Gastroesophageal sphincter (tissue), 3 donors: ENCODE measurements at regions not wholly inside any gene's neighbourhood (a gene's known extent, or its start where the extent isn't known, plus 50 kb on each side); places are given as distances from the start of the nearest gene placed in this dataset.

Experiments used
- EP300 ChIP-seq: sonication (generic); formaldehyde crosslinking; IDR thresholded peaks from one replicate; pipeline ENCODE4 v1.6.1; 2017; ENCODE audit warnings: antibody characterized with exemption, mild to moderate bottlenecking
- POLR2A ChIP-seq, 2 donors: fragments of 450-650 bp; IDR thresholded peaks; one replicate each; pipeline ENCODE4 v1.6.1; 2017; ENCODE audit warnings: antibody characterized with exemption in 2 of 2, mild to moderate bottlenecking in 2 of 2, moderate library complexity in 1 of 2
- POLR2AphosphoS5 ChIP-seq: sonication (generic); formaldehyde crosslinking; IDR thresholded peaks from one replicate; pipeline ENCODE4 v1.6.1; 2017; ENCODE audit warnings: antibody characterized with exemption
- TF ChIP-seq, protein P1 (sequence below), 4 experiments: fragments of 200-600 bp in 2 of 4; fragments of 450-650 bp in 2 of 4; sonication (generic) in 1 of 4; IDR thresholded peaks; one replicate each; pipeline ENCODE4 v1.5.1; 2017 to 2019; ENCODE audit warnings: antibody characterized with exemption in 4 of 4, mild to moderate bottlenecking in 2 of 4, moderate library complexity in 2 of 4

DNA sequence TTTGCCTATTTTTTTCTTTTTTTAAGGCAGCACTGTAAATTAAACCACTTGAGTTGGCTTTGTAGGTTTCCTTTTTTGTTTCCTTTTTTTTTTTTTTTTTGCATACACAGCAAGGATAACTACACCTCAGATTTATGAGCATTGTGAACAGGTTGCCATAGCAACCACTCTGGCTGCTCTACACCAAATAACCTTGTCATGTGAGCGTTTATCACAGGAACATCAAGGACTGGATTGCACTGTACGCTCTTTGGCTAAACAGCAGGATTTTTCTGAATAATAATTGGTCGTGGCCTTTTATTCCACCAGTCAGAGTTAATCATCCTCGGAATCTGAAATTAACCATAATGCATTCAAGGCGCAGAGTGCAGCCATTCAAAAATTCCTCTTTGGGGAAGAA, 199.1 kb upstream of the SLC14A2 start:
- TF ChIP-seq, protein P1, sequence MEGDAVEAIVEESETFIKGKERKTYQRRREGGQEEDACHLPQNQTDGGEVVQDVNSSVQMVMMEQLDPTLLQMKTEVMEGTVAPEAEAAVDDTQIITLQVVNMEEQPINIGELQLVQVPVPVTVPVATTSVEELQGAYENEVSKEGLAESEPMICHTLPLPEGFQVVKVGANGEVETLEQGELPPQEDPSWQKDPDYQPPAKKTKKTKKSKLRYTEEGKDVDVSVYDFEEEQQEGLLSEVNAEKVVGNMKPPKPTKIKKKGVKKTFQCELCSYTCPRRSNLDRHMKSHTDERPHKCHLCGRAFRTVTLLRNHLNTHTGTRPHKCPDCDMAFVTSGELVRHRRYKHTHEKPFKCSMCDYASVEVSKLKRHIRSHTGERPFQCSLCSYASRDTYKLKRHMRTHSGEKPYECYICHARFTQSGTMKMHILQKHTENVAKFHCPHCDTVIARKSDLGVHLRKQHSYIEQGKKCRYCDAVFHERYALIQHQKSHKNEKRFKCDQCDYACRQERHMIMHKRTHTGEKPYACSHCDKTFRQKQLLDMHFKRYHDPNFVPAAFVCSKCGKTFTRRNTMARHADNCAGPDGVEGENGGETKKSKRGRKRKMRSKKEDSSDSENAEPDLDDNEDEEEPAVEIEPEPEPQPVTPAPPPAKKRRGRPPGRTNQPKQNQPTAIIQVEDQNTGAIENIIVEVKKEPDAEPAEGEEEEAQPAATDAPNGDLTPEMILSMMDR (IDR thresholded peaks at IDR 0.05) = no peak
- no peak for TF ChIP-seq POLR2A (IDR thresholded peaks at IDR 0.05)
- no peak for TF ChIP-seq POLR2AphosphoS5
- TF ChIP-seq EP300 = no peak
